GM12872 (cell line): ENCODE measurements at regions not wholly inside any gene's neighbourhood (a gene's known extent, or its start where the extent isn't known, plus 50 kb on each side); places are given as distances from the start of the nearest gene placed in this dataset.

Experiments
- CTCF ChIP-seq: IDR thresholded peaks from 3 replicates; pipeline ENCODE4 v1.5.1; 2011; ENCODE audit warnings: low read depth, mild to moderate bottlenecking, low read length, moderate library complexity; ENCODE audit not compliant: insufficient read depth

GRCh38 chr10:2296179-2296891 is 559.0 kb upstream of the ADARB2 start:
- no peak for TF ChIP-seq CTCF

- TF ChIP-seq CTCF, result no peak
These were observed 557.4 kb upstream of the ADARB2 start for GRCh38 chr10:2294739-2295138.

- no peak for TF ChIP-seq CTCF
These were observed 546.7 kb upstream of the ADARB2 start for GRCh38 chr10:2284071-2284470.

GRCh38 chr10:2282202-2282601 is 544.9 kb upstream of the ADARB2 start:
- no peak for TF ChIP-seq CTCF

- no peak for TF ChIP-seq CTCF
These were observed 543.5 kb upstream of the ADARB2 start for GRCh38 chr10:2280713-2281300.

- TF ChIP-seq CTCF, result no peak
These were observed 542.4 kb upstream of the ADARB2 start for GRCh38 chr10:2279711-2280110.

GRCh38 chr10:2278363-2278762 is 541.0 kb upstream of the ADARB2 start:
- TF ChIP-seq CTCF, result no peak

GRCh38 chr10:2263561-2263960 is 526.2 kb upstream of the ADARB2 start:
- TF ChIP-seq CTCF, result no peak
